Hepatocyte (in vitro differentiated cells): ENCODE measurements at regions not wholly inside any gene's neighbourhood (a gene's known extent, or its start where the extent isn't known, plus 50 kb on each side); places are given as distances from the start of the nearest gene placed in this dataset.

Experiments
- CTCF ChIP-seq: fragments of 200-600 bp; sonication (generic); IDR thresholded peaks from 2 replicates; pipeline ENCODE4 v1.5.1; 2016; ENCODE audit warnings: antibody characterized with exemption, mild to moderate bottlenecking; ENCODE audit not compliant: poor library complexity
- EZH2 ChIP-seq: fragments of 200-600 bp; sonication (generic); IDR thresholded peaks from 2 replicates; pipeline ENCODE4 v1.6.1; 2016; ENCODE audit warnings: antibody characterized with exemption, mild to moderate bottlenecking, borderline replicate concordance
- EZH2phosphoT487 ChIP-seq: fragments of 200-600 bp; sonication (generic); IDR thresholded peaks from one replicate; pipeline ENCODE4 v1.6.1; 2018; ENCODE audit warnings: antibody characterized with exemption, mild to moderate bottlenecking, low read depth, moderate library complexity; ENCODE audit not compliant: unreplicated experiment, severe bottlenecking

GRCh38 chr22:49162841-49163240, 664.8 kb downstream of the BRD1 start:
- TF ChIP-seq CTCF (no peak), EZH2phosphoT487 (no peak), EZH2 (no peak)
